ENCODE measurements at regions not wholly inside any gene's neighbourhood (a gene's known extent, or its start where the extent isn't known, plus 50 kb on each side); places are given as distances from the start of the nearest gene placed in this dataset.

DNA sequence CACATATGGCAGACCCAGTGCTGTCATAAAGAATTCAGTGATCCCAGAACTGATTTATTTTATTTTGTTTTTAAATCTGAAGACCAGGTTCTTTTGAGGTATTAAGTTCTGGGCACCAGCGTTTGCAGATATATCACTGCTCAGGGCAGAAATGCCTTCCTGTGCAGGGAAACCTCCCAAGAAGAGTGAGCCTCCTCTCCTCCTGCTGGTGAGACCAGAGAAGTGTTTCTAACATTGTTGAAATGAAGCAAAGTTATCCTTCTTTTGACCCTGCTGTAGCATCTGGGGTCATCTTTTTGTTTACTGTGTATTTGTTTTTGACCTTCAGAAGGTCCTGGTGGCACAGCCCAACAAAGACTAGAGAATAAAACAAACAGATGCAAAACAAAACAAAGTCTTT lies 94.0 kb downstream of the AQP4 start:
- Histone ChIP-seq H3K9me3 (ENCODE audit: low read length) (no peaks in the 10 kb centered on the region), H3K9ac (ENCODE audit: insufficient read depth, low read depth, low read length) (no peak overlapping the region), H3K27me3 (ENCODE audit: control insufficient read depth in 1 of 2, insufficient read depth in 2 of 2, low read length in 2 of 2) (no peaks in the 10 kb centered on the region), H3K4me1 (ENCODE audit: insufficient read depth, low read length) (no peaks in the 10 kb centered on the region), H2AFZ (ENCODE audit: low read length) (no peak overlapping the region), H3K36me3 (replicated peaks in 1 of 2; ENCODE audit: control insufficient read depth in 1 of 2, insufficient read depth in 2 of 2, low read length in 2 of 2) (no peaks in the 10 kb centered on the region), H4K20me1 (ENCODE audit: insufficient read depth, low read length) (no peaks in the 10 kb centered on the region), H3K4me2 (ENCODE audit: low read depth, low read length) (no peak overlapping the region), H3K79me2 (ENCODE audit: insufficient read depth, low read length) (no peaks in the 10 kb centered on the region), H3K27ac (ENCODE audit: extremely low read length, insufficient read depth, low read length) (no peak overlapping the region), H3K4me3 (replicated peaks in 1 of 3; ENCODE audit: insufficient read depth in 1 of 3, low read depth in 2 of 3, low read length in 3 of 3) (no peak overlapping the region)
- FAIRE-seq (peak; percentile 34), ATAC-seq (peak; percentile 78), DNase-seq (ENCODE audit: low spot score) (peak; percentile 6)
- intact Hi-C loops (cut with micrococcal nuclease; ENCODE audit: unreplicated experiment) = loop anchor here (1.0 to 5.0 kb wide), 4 partner anchors 150 to 464 kb away; no protein-coding TSS in a partner anchor
- ChIA-PET CTCF (ENCODE audit: low intra/inter-chr PET ratio, low total read pairs) (interaction anchor here (0.7 kb wide), 1 partner anchor 388 kb away, joined by 4 read pairs; no protein-coding TSS in a partner anchor), POLR2A (no interaction called here)
- BruUV-seq (replicated peaks) = no TSS peak
- in situ Hi-C loops (cut with HindIII; ENCODE audit: extremely low pct_ligation_motif_present, low pct_unique_long_range_greater_than_20kb) = no loop called here
- WGBS (ENCODE audit: low lambda C conversion rate) = 0% methylated on average over 1 of the region's 1 CpG
- TF ChIP-seq FOSL1 (CRISPR knock-in tag; IDR thresholded peaks at IDR 0.05; ENCODE audit: borderline replicate concordance) (no peak), ZFP62 (CRISPR knock-in tag; IDR thresholded peaks at IDR 0.05) (no peak), ZNF546 (CRISPR knock-in tag; conservative IDR thresholded peaks at IDR 0.05) (no peak), ZNF703 (CRISPR knock-in tag; IDR thresholded peaks at IDR 0.05; ENCODE audit: borderline replicate concordance) (no peak), KAT2B (IDR thresholded peaks at IDR 0.05; ENCODE audit: borderline replicate concordance, low read depth, low read length) (no peak), RCOR2 (CRISPR knock-in tag; IDR thresholded peaks at IDR 0.05) (no peak), POLR2A (IDR thresholded peaks at IDR 0.05; ENCODE audit: insufficient read depth in 1 of 2, low read depth in 2 of 2, low read length in 2 of 2) (no peak), ARNT2 (CRISPR knock-in tag; IDR thresholded peaks at IDR 0.05; ENCODE audit: low read depth) (no peak), BHLHE40 (IDR thresholded peaks at IDR 0.05; ENCODE audit: low read length) (no peak), RAD21 (CRISPR knock-in tag; IDR thresholded peaks at IDR 0.05) (0 out of 2 replicates have a peak, but pooled peaks have one; percentile 38), TRIM24 (CRISPR knock-in tag; IDR thresholded peaks at IDR 0.05) (no peak), GATAD2A (CRISPR knock-in tag; IDR thresholded peaks at IDR 0.05) (no peak), SMC3 (IDR thresholded peaks at IDR 0.05; ENCODE audit: low read length) (peak; percentile 67), MAFK (conservative IDR thresholded peaks at IDR 0.05 in 1 of 2, IDR thresholded peaks at IDR 0.05 in 1 of 2; ENCODE audit: low read length in 2 of 2) (no peak), STAG1 (CRISPR knock-in tag; IDR thresholded peaks at IDR 0.05) (peak; percentile 63)
- TF ChIP-seq, protein P1, sequence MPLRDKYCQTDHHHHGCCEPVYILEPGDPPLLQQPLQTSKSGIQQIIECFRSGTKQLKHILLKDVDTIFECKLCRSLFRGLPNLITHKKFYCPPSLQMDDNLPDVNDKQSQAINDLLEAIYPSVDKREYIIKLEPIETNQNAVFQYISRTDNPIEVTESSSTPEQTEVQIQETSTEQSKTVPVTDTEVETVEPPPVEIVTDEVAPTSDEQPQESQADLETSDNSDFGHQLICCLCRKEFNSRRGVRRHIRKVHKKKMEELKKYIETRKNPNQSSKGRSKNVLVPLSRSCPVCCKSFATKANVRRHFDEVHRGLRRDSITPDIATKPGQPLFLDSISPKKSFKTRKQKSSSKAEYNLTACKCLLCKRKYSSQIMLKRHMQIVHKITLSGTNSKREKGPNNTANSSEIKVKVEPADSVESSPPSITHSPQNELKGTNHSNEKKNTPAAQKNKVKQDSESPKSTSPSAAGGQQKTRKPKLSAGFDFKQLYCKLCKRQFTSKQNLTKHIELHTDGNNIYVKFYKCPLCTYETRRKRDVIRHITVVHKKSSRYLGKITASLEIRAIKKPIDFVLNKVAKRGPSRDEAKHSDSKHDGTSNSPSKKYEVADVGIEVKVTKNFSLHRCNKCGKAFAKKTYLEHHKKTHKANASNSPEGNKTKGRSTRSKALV (CRISPR knock-in tag; IDR thresholded peaks at IDR 0.05) = no peak
- TF ChIP-seq, protein P2, sequence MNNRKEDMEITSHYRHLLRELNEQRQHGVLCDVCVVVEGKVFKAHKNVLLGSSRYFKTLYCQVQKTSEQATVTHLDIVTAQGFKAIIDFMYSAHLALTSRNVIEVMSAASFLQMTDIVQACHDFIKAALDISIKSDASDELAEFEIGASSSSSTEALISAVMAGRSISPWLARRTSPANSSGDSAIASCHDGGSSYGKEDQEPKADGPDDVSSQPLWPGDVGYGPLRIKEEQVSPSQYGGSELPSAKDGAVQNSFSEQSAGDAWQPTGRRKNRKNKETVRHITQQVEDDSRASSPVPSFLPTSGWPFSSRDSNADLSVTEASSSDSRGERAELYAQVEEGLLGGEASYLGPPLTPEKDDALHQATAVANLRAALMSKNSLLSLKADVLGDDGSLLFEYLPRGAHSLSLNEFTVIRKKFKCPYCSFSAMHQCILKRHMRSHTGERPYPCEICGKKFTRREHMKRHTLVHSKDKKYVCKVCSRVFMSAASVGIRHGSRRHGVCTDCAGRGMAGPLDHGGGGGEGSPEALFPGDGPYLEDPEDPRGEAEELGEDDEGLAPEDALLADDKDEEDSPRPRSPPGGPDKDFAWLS (CRISPR knock-in tag; IDR thresholded peaks at IDR 0.05; ENCODE audit: borderline replicate concordance) = no peak
- TF ChIP-seq, protein P3, sequence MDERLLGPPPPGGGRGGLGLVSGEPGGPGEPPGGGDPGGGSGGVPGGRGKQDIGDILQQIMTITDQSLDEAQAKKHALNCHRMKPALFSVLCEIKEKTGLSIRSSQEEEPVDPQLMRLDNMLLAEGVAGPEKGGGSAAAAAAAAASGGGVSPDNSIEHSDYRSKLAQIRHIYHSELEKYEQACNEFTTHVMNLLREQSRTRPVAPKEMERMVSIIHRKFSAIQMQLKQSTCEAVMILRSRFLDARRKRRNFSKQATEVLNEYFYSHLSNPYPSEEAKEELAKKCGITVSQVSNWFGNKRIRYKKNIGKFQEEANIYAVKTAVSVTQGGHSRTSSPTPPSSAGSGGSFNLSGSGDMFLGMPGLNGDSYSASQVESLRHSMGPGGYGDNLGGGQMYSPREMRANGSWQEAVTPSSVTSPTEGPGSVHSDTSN (CRISPR knock-in tag; IDR thresholded peaks at IDR 0.05) = no peak
- TF ChIP-seq, protein P4, sequence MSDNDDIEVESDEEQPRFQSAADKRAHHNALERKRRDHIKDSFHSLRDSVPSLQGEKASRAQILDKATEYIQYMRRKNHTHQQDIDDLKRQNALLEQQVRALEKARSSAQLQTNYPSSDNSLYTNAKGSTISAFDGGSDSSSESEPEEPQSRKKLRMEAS (IDR thresholded peaks at IDR 0.05) = no peak
- TF ChIP-seq, protein P5, sequence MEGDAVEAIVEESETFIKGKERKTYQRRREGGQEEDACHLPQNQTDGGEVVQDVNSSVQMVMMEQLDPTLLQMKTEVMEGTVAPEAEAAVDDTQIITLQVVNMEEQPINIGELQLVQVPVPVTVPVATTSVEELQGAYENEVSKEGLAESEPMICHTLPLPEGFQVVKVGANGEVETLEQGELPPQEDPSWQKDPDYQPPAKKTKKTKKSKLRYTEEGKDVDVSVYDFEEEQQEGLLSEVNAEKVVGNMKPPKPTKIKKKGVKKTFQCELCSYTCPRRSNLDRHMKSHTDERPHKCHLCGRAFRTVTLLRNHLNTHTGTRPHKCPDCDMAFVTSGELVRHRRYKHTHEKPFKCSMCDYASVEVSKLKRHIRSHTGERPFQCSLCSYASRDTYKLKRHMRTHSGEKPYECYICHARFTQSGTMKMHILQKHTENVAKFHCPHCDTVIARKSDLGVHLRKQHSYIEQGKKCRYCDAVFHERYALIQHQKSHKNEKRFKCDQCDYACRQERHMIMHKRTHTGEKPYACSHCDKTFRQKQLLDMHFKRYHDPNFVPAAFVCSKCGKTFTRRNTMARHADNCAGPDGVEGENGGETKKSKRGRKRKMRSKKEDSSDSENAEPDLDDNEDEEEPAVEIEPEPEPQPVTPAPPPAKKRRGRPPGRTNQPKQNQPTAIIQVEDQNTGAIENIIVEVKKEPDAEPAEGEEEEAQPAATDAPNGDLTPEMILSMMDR (CRISPR knock-in tag; IDR thresholded peaks at IDR 0.05) = peak; percentile 56
- TF ChIP-seq, protein P6, sequence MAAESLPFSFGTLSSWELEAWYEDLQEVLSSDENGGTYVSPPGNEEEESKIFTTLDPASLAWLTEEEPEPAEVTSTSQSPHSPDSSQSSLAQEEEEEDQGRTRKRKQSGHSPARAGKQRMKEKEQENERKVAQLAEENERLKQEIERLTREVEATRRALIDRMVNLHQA (CRISPR knock-in tag; IDR thresholded peaks at IDR 0.05) = no peak
